HG03064 (cell line): ENCODE measurements at regions not wholly inside any gene's neighbourhood (a gene's known extent, or its start where the extent isn't known, plus 50 kb on each side); places are given as distances from the start of the nearest gene placed in this dataset.

Experiments used
- ATAC-seq: cut with Tn5 transposase; IDR thresholded peaks from one replicate; pipeline ENCODE4 v1.9.1; 2021; ENCODE audit warnings: low read depth; ENCODE audit not compliant: unreplicated experiment

DNA sequence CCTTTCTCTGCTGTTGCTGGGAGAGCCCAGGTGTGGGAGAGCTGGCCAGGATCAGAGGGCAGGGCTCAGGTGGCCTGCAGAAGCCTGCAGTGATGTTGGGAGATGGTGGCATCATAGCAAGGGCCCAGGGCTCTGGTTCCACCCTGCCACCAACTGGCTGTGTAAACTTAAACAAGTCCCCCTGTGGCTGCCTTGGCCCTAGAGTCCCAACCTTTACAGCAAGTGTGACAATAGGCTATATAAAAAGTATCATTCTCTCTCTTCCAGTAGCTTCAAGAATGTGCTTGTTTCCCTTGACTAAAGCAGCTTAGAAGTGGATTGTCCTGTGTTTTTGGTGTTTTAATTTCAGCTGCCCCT lies 201.8 kb upstream of the E2F8 start:
- no peak for ATAC-seq

DNA sequence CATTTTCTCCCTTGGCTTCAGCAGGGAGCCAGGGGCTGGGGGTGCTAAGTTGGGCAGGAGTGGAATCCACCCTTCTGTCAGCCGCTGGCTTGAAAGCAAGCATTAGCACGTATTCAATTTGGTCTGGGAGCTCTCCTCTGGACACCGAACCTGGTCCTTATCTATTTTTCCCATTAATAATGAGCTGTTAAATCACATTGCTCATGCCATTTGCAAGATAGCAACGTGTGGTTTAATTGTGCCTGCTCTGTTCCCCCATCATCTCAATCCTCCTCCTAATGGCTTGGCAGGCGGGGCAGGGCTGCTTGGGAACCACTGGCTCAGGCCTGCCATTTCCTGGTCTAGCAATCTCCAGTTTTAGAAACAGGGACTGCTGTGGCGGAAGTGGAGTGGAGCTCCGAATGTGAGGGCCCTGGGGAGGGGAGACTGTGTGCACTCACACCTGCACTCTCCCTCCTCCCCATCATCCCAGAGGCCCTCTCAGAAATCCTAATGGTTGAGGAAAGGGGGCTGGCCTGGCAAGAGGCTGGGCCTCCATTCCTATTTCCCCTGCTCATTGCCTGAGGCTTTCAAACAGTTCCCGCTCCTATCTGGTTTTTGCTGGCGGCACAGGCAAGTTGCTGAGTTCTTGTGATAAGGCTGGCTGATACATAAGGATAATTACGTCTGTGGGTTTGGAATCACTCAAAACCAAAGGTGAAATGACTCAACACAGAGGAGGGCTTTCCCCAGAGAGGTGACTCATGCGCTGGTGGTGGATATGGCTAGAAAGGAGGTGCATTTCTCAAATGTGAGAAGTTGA lies 201.2 kb upstream of the E2F8 start:
- peak; percentile 97 for ATAC-seq

DNA sequence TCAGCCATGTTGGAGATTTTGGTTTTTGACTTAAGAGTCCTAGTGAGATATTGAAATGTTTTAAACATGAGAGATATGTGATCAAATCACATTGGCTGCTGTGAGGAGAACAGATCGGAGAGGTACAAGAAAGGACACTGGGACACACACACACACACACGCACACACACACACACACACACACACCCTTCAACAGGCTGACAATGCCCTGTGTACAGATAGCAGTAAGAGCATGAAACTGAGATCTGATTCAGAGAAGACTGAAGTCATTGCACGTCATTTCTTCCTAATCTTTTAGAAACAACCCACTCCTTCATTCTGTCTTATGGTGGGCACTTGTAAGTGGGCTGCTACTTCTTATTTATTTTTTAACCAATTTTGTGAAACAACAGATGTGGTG lies 200.5 kb upstream of the E2F8 start:
- ATAC-seq: no peak

DNA sequence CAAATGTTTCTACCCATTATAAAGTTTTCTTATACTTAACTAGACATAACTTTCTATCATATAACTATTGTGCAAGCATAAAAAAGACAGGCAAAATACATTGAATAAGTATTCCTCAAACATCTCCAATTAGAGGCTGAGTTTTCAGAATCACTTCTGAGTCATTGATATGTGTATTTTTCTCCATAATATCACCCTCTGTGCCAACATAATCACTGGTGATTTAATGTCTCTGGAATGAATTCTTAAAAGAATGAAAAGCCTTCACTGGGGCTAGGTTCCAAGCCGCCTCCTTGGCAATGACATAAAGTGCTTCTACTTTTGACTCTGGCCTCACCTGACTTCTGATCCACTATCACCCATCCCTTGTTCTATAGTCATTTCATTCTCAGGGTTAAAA lies 197.0 kb upstream of the E2F8 start:
- no peak for ATAC-seq

DNA sequence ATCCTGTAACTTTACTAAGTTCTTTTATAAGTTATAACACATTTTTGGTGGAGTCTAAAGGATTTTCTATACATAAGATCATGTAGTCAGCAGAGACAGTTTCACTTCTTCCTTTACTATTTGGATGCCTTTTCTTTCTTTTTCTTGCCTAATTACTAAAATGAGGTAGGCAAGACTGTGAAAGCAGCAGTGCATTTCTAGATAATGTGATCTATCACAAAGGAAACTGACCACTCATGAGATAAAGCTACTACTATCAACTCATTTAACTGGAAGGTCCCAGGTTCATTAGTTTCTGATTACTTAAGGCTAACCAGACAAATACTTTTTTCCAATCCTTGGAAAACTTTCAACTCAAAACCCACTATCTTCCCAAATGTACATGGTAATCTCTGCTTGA lies 196.2 kb upstream of the E2F8 start:
- no peak for ATAC-seq

DNA sequence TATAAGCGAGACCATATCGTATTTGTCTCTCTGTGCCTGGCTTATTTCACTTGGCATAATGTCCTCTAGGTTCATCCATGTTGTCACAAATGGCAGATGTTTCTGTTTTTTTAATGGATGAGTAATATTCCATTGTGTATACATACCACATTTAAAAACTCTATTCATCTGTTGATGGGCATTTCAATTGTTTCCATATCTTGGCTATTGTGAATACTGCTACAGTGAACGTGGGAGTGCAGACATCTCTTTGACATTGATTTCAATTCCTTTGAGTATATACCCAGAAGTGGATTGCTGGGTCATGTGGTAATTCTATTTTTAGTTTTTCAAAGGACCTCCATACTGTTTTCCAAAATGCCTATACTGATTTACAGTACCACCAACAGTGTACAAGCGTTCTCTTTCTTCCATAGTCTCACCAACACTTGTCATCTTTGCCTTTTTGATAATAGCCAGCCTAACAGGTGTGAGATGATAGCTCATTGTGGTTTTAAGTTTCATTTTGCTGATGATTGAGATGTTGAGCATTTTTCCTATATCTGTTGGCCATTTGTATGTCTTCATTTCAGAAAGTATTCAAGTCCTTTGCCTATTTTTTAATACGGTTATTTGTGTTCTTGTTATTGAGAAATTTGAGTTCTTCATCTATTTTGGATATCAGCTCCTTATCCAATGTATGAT lies 194.7 kb upstream of the E2F8 start:
- ATAC-seq: no peak

DNA sequence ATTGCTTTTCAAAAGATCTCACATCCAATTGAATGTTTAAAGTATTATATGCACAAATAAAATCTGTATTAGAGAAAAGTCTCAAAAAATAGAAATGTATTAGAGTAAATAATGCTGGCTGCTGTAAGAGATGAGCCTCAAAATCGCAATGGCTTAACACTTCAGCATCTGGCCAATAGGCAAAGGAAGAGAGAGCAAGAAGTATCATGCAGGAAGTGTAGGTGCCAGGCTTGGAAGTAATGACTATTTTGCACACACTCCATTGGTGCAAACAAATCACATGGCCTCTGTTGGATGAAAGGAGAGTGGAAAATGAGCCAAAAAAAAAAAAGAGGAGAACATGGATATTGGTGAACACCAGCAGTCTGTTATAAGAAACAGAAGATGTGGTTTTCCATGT lies 193.0 kb upstream of the E2F8 start:
- ATAC-seq: no peak

DNA sequence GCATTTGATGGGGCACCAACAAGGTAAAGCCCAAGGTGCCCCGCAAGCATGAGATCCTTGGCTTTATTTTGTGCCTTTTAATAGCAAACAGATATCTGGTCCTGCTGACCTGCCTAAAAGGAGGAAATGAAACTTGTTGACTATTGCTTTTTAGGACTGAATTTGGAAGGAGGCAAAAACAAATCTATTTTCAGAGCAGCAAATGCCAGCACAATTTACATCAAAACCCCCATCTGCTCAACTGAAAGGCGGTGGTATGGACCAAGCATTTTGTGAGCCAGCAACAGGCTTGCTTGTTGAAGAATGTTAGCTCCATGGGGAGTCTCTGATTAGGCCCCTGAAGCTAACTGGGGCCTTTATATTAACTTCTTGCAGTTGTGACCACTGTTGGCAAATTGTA lies 192.6 kb upstream of the E2F8 start:
- ATAC-seq: peak; percentile 44

DNA sequence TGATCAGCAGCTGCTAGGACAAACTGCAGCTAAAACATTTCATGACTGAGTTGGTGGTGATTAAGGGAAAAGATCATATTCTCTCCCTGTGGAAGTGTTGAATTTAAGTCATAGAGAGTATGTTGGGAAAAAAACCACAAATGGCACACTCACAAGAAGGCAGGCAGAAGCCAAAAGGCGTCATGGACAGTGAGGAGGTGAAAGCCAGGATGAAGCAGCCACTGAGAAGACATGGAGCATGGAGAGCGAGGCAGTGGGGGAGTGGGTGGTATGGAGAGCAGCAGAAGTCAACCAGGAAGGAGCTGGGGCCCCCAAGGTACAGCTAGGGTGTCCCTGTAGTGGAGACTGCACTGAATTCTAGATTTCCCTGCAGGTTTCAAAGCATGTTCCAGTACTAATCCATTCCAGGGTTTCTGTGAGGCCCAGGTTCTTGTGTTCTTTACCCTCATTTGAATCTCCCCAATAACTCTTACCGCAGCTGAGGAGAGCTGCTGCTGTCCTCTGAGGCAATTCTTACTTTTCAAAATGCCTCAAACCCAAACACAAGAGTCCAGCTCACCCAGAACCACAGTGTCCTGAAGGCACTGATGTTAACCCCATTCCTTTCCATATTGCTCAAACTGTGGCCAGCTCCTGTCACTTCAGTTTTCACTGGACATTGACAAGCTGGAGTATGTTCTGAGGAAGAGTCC lies 191.8 kb upstream of the E2F8 start:
- peak; percentile 52 for ATAC-seq

DNA sequence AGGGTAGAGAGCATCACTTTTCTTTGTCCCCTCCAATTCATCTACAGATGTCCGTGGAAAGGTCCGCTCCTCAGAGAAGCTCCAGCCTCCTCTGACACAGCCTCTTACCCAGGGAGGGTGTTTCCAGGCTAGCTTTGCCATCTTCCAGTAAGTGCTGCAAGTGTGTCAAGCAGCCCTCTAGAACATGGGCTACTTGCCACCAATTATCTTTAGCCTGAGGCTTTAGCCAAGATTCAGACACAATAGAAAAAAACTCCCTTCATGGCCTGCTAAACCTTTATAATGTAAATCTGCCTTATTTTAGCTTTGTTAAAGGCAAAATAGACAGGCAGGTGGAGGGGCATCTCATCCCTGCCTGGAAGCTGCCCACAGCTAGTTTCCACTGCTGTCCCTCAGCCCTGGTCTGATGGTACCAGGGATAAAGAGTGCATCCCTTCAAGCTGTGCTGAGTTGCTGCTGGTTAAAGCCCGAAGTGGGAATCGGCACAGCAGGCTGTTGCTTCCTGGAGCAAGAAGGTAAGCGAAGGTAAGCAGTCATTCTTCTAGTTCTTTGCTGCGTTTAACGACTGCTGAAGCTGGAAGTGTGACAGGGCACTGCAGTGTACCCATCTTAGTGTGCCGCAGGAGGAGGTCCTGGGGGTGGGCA lies 190.1 kb upstream of the E2F8 start:
- no peak for ATAC-seq

DNA sequence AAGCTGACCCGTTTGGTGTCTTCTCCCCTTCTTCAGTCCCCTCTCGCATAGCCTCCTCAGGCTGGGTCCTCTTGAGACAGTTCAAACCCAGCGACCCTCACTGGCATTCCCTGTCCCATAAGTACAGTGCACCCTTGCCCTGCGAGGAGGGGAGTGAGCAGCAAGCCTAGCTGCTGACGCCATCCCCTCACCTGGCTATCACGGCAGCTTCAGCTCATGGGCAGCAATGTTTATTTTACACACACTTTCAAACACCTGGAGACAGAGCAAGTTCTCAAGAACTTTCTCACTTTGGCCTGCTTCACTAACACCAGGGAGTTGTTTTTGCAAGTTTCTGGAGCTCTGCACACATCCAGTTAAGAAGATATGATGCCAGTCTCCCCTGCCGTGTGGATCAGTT lies 189.6 kb upstream of the E2F8 start:
- ATAC-seq: no peak

DNA sequence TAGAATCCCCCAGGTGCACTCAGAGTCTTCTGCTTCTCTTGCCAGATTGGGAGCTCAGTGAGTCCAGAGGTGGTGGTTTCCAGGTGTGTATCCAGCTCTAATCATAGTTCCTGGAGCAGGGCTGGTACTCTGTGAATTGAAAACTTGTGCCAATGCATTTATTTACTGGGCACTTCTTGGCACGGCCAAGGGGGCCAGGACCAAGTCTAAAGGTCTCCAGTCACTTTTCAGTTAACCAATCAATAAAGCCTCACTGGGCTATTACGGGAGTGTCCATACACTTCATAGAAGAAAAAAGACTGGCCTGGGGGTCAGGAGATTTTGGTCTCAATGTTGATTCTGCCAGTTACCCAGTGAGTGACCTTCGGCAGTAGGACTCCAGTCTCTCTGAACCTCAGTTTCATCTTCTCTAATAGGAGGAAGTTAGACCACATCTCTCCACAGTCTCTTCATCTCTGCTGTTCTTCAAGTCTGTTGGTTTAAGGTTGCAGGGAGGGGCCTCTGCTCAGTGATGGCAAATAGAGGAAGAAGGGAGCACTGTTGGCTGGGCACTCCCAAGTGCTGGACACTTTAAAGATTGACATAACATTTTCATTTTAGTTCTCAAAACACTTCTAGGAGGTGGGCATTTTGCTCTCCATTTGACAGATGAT lies 188.5 kb upstream of the E2F8 start:
- no peak for ATAC-seq

DNA sequence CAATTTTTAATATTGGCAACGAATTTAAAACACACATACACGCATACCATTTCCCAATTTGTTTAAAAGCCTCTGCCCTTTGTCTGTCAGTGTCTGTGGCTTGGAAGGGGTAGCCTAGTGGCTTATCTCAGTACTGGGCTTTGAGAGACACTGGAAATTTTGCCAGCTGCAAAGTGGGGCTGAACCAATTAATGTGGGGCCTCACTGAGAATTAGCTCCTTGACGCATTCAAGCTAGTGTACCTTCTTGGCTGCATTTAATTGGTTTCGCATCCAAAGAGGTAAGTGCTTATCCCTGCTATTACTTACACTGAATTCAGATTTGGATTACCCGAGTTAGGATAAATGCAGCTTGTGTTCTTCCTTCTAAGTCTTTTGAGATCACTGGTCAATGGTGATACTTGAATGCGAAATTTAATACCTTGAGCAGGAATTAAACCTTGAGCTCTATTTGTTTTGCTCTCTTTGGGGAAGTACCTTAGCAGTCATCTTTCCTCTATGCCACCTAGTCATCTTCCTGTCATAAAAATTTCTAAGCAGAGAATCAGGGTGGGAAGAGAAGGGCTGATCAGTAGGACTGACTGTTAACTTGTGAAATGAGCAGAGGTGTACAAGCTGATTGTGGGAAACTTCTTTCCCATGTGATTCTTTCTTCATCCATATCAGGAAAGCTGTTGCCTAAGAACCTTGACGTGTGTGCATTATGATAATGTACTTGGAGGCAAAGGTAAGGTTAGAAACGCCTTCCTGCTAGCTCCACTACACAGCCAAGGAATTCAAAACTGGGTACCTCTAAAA lies 187.7 kb upstream of the E2F8 start:
- no peak for ATAC-seq

DNA sequence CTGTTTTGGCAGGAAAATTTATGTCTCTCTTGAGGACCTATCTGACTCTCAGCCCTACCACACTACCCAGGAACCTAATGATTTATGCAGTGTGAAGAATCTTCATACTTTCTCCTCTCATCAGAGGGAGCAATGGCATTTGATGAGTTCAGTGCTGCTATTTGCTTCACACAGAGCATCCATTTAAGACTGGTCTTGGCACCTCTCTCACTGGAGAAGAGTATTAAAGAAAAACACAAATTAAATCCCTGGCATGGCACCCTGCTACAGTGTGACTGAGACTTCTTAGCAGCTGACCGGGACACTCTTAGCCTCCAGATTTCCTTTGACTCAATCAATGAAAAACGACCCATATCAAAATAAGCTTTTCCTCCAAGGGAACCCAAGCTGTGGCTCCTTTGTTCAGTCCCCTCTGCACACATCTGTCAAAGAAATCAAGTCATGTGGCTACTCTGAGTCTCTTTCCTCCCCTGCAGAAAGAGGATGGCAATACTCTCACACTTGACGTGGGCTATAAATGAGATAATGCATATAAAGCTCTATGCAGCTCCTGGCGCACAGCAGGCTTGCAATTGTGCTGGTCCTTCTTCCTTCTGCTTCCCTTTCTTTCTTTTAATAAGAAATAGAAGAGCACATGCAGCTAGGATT lies 186.1 kb upstream of the E2F8 start:
- no peak for ATAC-seq

DNA sequence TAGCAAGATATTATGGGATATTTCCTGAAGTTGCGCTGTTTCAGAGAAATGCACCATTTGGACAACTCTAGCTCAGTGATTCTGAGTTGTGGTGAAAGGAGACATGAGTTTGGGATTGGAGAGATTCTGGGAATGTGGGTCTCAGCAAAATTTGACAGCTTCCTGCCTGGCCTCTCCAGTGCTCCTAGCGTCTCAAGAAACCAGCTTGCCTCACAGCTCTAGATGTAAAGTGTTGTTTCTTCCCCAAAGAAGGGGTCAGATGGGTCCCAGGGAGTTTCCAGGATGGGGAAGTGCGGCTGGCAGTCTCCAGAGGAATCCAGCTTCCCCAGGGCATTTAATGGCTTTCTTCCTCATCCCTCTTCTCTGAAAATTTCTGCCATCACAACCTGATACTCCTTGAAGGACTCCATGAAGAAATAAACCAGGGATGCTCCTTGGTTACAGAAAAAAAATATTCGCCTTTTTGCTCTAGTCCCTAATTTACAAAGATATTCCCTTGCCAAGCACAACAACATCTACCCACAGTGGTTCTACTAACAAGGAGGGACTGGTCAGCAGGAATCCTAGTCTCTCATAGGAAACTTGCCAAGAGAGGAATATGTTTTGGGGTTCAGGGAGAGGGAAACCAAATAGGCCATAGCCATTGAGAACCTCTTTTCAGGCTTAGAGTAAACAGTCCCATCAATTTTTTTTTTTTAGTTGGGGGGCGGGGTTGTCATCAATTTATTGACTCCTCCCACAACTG lies 185.4 kb upstream of the E2F8 start:
- no peak for ATAC-seq

DNA sequence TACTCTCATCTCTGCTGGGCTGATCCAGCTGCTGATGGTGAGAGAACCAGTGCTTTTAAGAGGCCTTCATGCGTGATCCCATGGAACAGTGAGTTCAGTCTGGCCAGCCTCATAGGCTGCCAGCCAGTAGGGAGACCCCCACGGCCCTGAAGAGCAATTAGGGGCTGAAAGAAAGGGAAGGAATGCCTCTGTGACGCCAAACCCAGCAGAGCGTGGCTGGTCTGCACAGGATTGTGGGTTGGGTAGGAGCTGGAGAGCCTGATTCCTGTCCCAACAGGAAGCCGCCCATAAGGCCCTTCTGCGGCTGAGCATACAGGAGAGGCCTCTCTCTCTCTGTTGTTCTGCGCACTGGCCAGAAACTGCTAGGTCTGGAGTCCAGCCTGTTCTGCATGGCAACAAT lies 181.5 kb upstream of the E2F8 start:
- ATAC-seq: no peak

DNA sequence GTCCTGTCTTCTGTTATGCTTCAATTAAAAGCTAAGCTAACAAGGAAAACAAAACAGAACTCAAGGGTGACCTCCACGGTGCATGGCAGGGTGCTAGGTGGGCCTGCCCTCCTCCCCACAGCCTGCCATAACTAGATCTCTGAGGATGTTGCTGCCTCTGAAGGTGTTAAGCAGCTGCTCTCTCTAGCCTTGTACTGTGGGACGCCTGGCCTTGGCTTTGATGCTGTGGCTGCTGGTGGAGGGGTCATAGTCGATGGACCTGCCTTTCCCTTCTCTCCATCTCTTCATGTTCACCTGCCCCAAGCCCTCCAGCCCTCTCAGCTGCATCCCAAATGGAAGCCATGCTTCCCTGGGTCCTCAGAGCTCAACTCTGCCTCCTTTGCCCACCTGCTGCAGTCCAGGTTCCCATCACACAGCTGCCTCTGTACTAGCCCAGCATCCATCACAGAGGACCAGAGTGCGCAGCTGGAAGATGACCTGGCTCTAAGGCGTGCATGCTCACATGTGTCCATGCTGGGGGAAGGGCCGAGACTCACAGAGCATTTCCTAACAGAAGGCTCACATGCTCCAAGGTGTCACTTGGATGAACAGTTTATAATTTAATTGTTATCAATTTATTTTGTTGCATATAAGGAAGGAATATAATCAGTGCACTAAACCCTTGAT lies 180.3 kb upstream of the E2F8 start:
- no peak for ATAC-seq

DNA sequence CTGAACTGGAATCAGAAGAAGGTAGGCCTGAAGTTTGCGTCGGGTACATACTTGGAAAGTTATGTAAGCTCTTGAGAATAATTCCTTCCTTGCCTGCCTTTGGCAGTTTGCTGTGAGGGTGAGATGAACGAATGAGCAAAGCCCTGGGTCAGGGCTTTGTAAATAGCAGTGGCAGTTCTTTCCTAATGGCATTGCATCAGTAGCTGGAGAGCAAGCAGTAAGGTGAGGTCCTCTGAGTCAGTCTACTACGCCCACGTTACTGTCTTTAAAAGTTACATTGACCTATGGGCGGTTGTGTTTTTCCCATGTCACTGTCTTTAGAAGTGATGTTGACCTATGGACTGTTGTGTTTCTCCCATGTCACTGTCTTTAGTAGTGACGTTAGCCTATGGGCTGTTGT lies 179.1 kb upstream of the E2F8 start:
- no peak for ATAC-seq
